ENCODE measurements at regions not wholly inside any gene's neighbourhood (a gene's known extent, or its start where the extent isn't known, plus 50 kb on each side); places are given as distances from the start of the nearest gene placed in this dataset.

GRCh38 chr6:71402096-71402495, 113.5 kb downstream of the OGFRL1 start:
- no peaks in the 10 kb centered on the region for H3K4me1 Mint-ChIP-seq (ENCODE audit: low read depth)
- peaks cover 9% of the 10 kb centered on the region for H3K27me3 Mint-ChIP-seq (ENCODE audit: low read depth)
- DNase-seq = no peak
- CTCF ChIA-PET = no interaction called here
- intact Hi-C loops (cut with micrococcal nuclease) = no loop called here
- H3K4me3 Mint-ChIP-seq = no peak overlapping the region
- no peaks in the 10 kb centered on the region for H3K9me3 Mint-ChIP-seq
- H3K36me3 Mint-ChIP-seq (ENCODE audit: low read depth) = no peaks in the 10 kb centered on the region
- H3K27ac Mint-ChIP-seq = no peak overlapping the region

GRCh38 chr6:71403422-71404134, 115.0 kb downstream of the OGFRL1 start:
- Mint-ChIP-seq H3K4me1 (ENCODE audit: low read depth) (no peaks in the 10 kb centered on the region), H3K9me3 (no peaks in the 10 kb centered on the region), H3K27ac (no peak overlapping the region), H3K36me3 (ENCODE audit: low read depth) (no peaks in the 10 kb centered on the region), H3K4me3 (no peak overlapping the region), H3K27me3 (ENCODE audit: low read depth) (peaks cover 9% of the 10 kb centered on the region)
- CTCF ChIA-PET = no interaction called here
- intact Hi-C loops (cut with micrococcal nuclease) = no loop called here
- DNase-seq = no peak

- CTCF ChIA-PET = no interaction called here
- no peak overlapping the region for H3K4me3 Mint-ChIP-seq
- intact Hi-C loops (cut with micrococcal nuclease) = no loop called here
These were observed 115.7 kb downstream of the OGFRL1 start for GRCh38 chr6:71404145-71404966.

GRCh38 chr6:71404967-71405278, 116.3 kb downstream of the OGFRL1 start:
- H3K27ac Mint-ChIP-seq = no peak overlapping the region
- H3K36me3 Mint-ChIP-seq (ENCODE audit: low read depth) = no peaks in the 10 kb centered on the region
- no peaks in the 10 kb centered on the region for H3K9me3 Mint-ChIP-seq
- DNase-seq = no peak
- intact Hi-C loops (cut with micrococcal nuclease) = no loop called here
- H3K27me3 Mint-ChIP-seq (ENCODE audit: low read depth) = peaks cover 12% of the 10 kb centered on the region
- no peaks in the 10 kb centered on the region for H3K4me1 Mint-ChIP-seq (ENCODE audit: low read depth)
- H3K4me3 Mint-ChIP-seq = no peak overlapping the region
- CTCF ChIA-PET = no interaction called here

More at GRCh38 chr6:71404145-71404966, 115.7 kb downstream of the OGFRL1 start:
- Mint-ChIP-seq H3K27ac (no peak overlapping the region), H3K36me3 (ENCODE audit: low read depth) (no peaks in the 10 kb centered on the region), H3K4me1 (ENCODE audit: low read depth) (no peaks in the 10 kb centered on the region), H3K9me3 (no peaks in the 10 kb centered on the region), H3K27me3 (ENCODE audit: low read depth) (peaks cover 12% of the 10 kb centered on the region)
- no peak for DNase-seq

- H3K4me1 Mint-ChIP-seq (ENCODE audit: low read depth) = no peaks in the 10 kb centered on the region
- H3K9me3 Mint-ChIP-seq = no peaks in the 10 kb centered on the region
- H3K36me3 Mint-ChIP-seq (ENCODE audit: low read depth) = no peaks in the 10 kb centered on the region
- peaks cover 12% of the 10 kb centered on the region for H3K27me3 Mint-ChIP-seq (ENCODE audit: low read depth)
- intact Hi-C loops (cut with micrococcal nuclease) = no loop called here
- CTCF ChIA-PET = no interaction called here
- no peak overlapping the region for H3K27ac Mint-ChIP-seq
- DNase-seq = no peak
- no peak overlapping the region for H3K4me3 Mint-ChIP-seq
These were observed 116.8 kb downstream of the OGFRL1 start for GRCh38 chr6:71405416-71405815.

GRCh38 chr6:71406865-71407860, 118.6 kb downstream of the OGFRL1 start:
- CTCF ChIA-PET = no interaction called here
- intact Hi-C loops (cut with micrococcal nuclease) = no loop called here
- Mint-ChIP-seq H3K27ac (no peak overlapping the region), H3K9me3 (no peaks in the 10 kb centered on the region), H3K27me3 (ENCODE audit: low read depth) (peaks cover 13% of the 10 kb centered on the region), H3K4me3 (no peak overlapping the region), H3K4me1 (ENCODE audit: low read depth) (no peaks in the 10 kb centered on the region), H3K36me3 (ENCODE audit: low read depth) (no peaks in the 10 kb centered on the region)
- DNase-seq = no peak

- Mint-ChIP-seq H3K36me3 (ENCODE audit: low read depth) (no peaks in the 10 kb centered on the region), H3K4me3 (no peak overlapping the region), H3K4me1 (ENCODE audit: low read depth) (no peaks in the 10 kb centered on the region), H3K9me3 (no peaks in the 10 kb centered on the region), H3K27ac (no peak overlapping the region), H3K27me3 (ENCODE audit: low read depth) (peaks cover 14% of the 10 kb centered on the region)
- intact Hi-C loops (cut with micrococcal nuclease) = no loop called here
- DNase-seq = no peak
- CTCF ChIA-PET = interaction anchor here (1.0 kb wide), 1 partner anchor 58 kb away, joined by 3 read pairs; no protein-coding TSS in a partner anchor
These were observed 120.4 kb downstream of the OGFRL1 start for GRCh38 chr6:71408787-71409723.

- peak; percentile 30 for DNase-seq
- CTCF ChIA-PET = no interaction called here
- H3K4me3 Mint-ChIP-seq = no peak overlapping the region
- intact Hi-C loops (cut with micrococcal nuclease) = no loop called here
- no peak overlapping the region for H3K27ac Mint-ChIP-seq
- H3K27me3 Mint-ChIP-seq (ENCODE audit: low read depth) = peaks cover 17% of the 10 kb centered on the region
- no peaks in the 10 kb centered on the region for H3K4me1 Mint-ChIP-seq (ENCODE audit: low read depth)
- H3K9me3 Mint-ChIP-seq = no peaks in the 10 kb centered on the region
- H3K36me3 Mint-ChIP-seq (ENCODE audit: low read depth) = no peaks in the 10 kb centered on the region
These were observed 121.6 kb downstream of the OGFRL1 start for GRCh38 chr6:71410164-71410566.

- H3K4me3 Mint-ChIP-seq = no peak overlapping the region
- no peak overlapping the region for H3K27ac Mint-ChIP-seq
- peaks cover 21% of the 10 kb centered on the region for H3K27me3 Mint-ChIP-seq (ENCODE audit: low read depth)
- intact Hi-C loops (cut with micrococcal nuclease) = no loop called here
- H3K4me1 Mint-ChIP-seq (ENCODE audit: low read depth) = no peaks in the 10 kb centered on the region
- no peak for DNase-seq
- no peaks in the 10 kb centered on the region for H3K9me3 Mint-ChIP-seq
- CTCF ChIA-PET = interaction anchor here (0.9 kb wide), 1 partner anchor 676 kb away, joined by 3 read pairs; no protein-coding TSS in a partner anchor
- H3K36me3 Mint-ChIP-seq (ENCODE audit: low read depth) = no peaks in the 10 kb centered on the region
These were observed 122.1 kb downstream of the OGFRL1 start for GRCh38 chr6:71410681-71411080.

GRCh38 chr6:71411882-71412281, 123.3 kb downstream of the OGFRL1 start:
- peaks cover 19% of the 10 kb centered on the region for H3K27me3 Mint-ChIP-seq (ENCODE audit: low read depth)
- CTCF ChIA-PET = no interaction called here
- no peaks in the 10 kb centered on the region for H3K9me3 Mint-ChIP-seq
- DNase-seq = no peak
- H3K27ac Mint-ChIP-seq = no peak overlapping the region
- no peaks in the 10 kb centered on the region for H3K4me1 Mint-ChIP-seq (ENCODE audit: low read depth)
- no peak overlapping the region for H3K4me3 Mint-ChIP-seq
- H3K36me3 Mint-ChIP-seq (ENCODE audit: low read depth) = no peaks in the 10 kb centered on the region
- intact Hi-C loops (cut with micrococcal nuclease) = no loop called here

GRCh38 chr6:71412559-71413140, 124.0 kb downstream of the OGFRL1 start:
- H3K36me3 Mint-ChIP-seq (ENCODE audit: low read depth) = no peaks in the 10 kb centered on the region
- CTCF ChIA-PET = no interaction called here

More at GRCh38 chr6:71412559-71413140, 124.0 kb downstream of the OGFRL1 start:
- intact Hi-C loops (cut with micrococcal nuclease) = no loop called here
- Mint-ChIP-seq H3K27me3 (ENCODE audit: low read depth) (peaks cover 21% of the 10 kb centered on the region), H3K4me1 (ENCODE audit: low read depth) (no peaks in the 10 kb centered on the region), H3K4me3 (no peak overlapping the region), H3K9me3 (no peaks in the 10 kb centered on the region), H3K27ac (no peak overlapping the region)
- DNase-seq = no peak

Data from activated naive CD4-positive, alpha-beta T cell treated with anti-CD3 and anti-CD28 coated beads for 36 hours (primary cell).